HepG2 (cell line): ENCODE measurements at regions not wholly inside any gene's neighbourhood (a gene's known extent, or its start where the extent isn't known, plus 50 kb on each side); places are given as distances from the start of the nearest gene placed in this dataset.

Experiments used
- ATAC-seq: fragments of 200-7000 bp; cut with Tn5 transposase; 3 replicates; pipeline ENCODE4 v1.9.1; 2020; ENCODE audit warnings: mild to moderate bottlenecking, moderate library complexity
- BruUV-seq: library from RNA; stranded (reverse); fragments of 400-500 nt; replicated peaks from 2 replicates; lab custom pipeline; 2021; lab: Mats Ljungman, UMichigan
- CTCF ChIA-PET: fragments of 300-600 bp; formaldehyde crosslinking; extraction: SDS; loops from one replicate; lab custom pipeline; 2021; ENCODE audit warnings: low total read pairs, inconsistent platforms, low intra/inter-chr PET ratio; lab: Yijun Ruan, JAX
- POLR2A ChIA-PET: fragments of 350-600 bp; sonication (Branson Sonifier 250); formaldehyde crosslinking; loops from one replicate; lab custom pipeline; 2020; ENCODE audit warnings: antibody characterized with exemption, inconsistent platforms; lab: Yijun Ruan, JAX
- DNase-seq: peaks from one replicate; pipeline ENCODE4 v3.0.0-alpha.2; 2015; ENCODE audit warnings: low spot score
- FAIRE-seq: peaks from 3 replicates; lab custom pipeline; 2011; peaks lifted over from hg19 to GRCh38; lab: Jason Lieb, UNC
- H2AFZ ChIP-seq: one replicate; pipeline ENCODE4 v1.6.1; 2011; ENCODE audit warnings: low read length, inconsistent platforms
- H3K27ac ChIP-seq: fragments of 300-600 bp; 3 replicates; pipeline ENCODE4 v1.8.0; 2011; ENCODE audit warnings: mixed run types, mild to moderate bottlenecking, mixed read lengths, low read length, inconsistent platforms; ENCODE audit not compliant: insufficient read depth; ENCODE audit errors: extremely low read length
- H3K27me3 ChIP-seq, 2 experiments: fragments of 200-600 bp in 1 of 2; 2 replicates in 1 of 2; 3 replicates in 1 of 2; pipeline versions ENCODE4 v1.6.0 to v1.8.0; 2011; ENCODE audit warnings: low read length in 2 of 2, mild to moderate bottlenecking in 2 of 2, moderate library complexity in 2 of 2, inconsistent platforms in 1 of 2; ENCODE audit not compliant: insufficient read depth in 2 of 2, control insufficient read depth in 1 of 2
- H3K36me3 ChIP-seq, 2 experiments: fragments of 200-600 bp in 1 of 2; replicated peaks in 1 of 2; 2 replicates in 1 of 2; 3 replicates in 1 of 2; pipeline versions ENCODE4 v1.5.1 to v1.8.0; 2011; ENCODE audit warnings: low read length in 2 of 2, inconsistent platforms in 1 of 2; ENCODE audit not compliant: insufficient read depth in 2 of 2, control insufficient read depth in 1 of 2
- H3K4me1 ChIP-seq: 2 replicates; pipeline ENCODE4 v1.5.1; 2012; ENCODE audit warnings: low read length, inconsistent platforms; ENCODE audit not compliant: insufficient read depth
- H3K4me2 ChIP-seq: 2 replicates; pipeline ENCODE4 v1.6.0; 2011; ENCODE audit warnings: low read depth, low read length, inconsistent platforms
- H3K4me3 ChIP-seq, 3 experiments: fragments of 200-600 bp in 1 of 3; sonication (generic), shearing (Covaris generic) in 1 of 3; replicated peaks in 1 of 3; 2 replicates each; pipeline ENCODE4 v1.5.1; 2011 to 2016; ENCODE audit warnings: low read length in 3 of 3, inconsistent platforms in 2 of 3, low read depth in 2 of 3, mild to moderate bottlenecking in 2 of 3, control low read depth in 1 of 3, mixed read lengths in 1 of 3; ENCODE audit not compliant: insufficient read depth in 1 of 3
- H3K79me2 ChIP-seq: one replicate; pipeline ENCODE4 v1.6.1; 2011; ENCODE audit warnings: low read length, inconsistent platforms; ENCODE audit not compliant: insufficient read depth
- H3K9ac ChIP-seq: 2 replicates; pipeline ENCODE4 v1.6.0; 2011; ENCODE audit warnings: mild to moderate bottlenecking, low read depth, low read length, inconsistent platforms; ENCODE audit not compliant: insufficient read depth
- H3K9me3 ChIP-seq: 2 replicates; pipeline ENCODE4 v1.5.1; 2012; ENCODE audit warnings: mild to moderate bottlenecking, low read length
- H4K20me1 ChIP-seq: 2 replicates; pipeline ENCODE4 v1.6.0; 2011; ENCODE audit warnings: inconsistent platforms, mild to moderate bottlenecking, low read length, moderate library complexity; ENCODE audit not compliant: insufficient read depth
- BRD4 ChIP-seq: sonication (generic); formaldehyde crosslinking; IDR thresholded peaks from 2 replicates; pipeline ENCODE4 v1.4.0; 2020; ENCODE audit warnings: missing genetic modification reagents
- DR1 ChIP-seq: sonication (generic); formaldehyde crosslinking; IDR thresholded peaks from 2 replicates; pipeline ENCODE4 v1.8.0; 2021; ENCODE audit warnings: mild to moderate bottlenecking, missing genetic modification reagents, inconsistent platforms
- DZIP1 ChIP-seq: sonication (generic); formaldehyde crosslinking; IDR thresholded peaks from 2 replicates; pipeline ENCODE4 v1.5.0; 2020; ENCODE audit warnings: mild to moderate bottlenecking, missing genetic modification reagents
- GPN1 ChIP-seq: sonication (generic); formaldehyde crosslinking; IDR thresholded peaks from 2 replicates; pipeline ENCODE4 v1.5.1; 2020; ENCODE audit warnings: missing genetic modification reagents, borderline replicate concordance
- JUNB ChIP-seq: sonication (generic); formaldehyde crosslinking; IDR thresholded peaks from 2 replicates; pipeline ENCODE4 v1.8.0; 2022; ENCODE audit warnings: missing genetic modification reagents, mild to moderate bottlenecking, borderline replicate concordance
- MBNL3 ChIP-seq: fragments of 250-450 bp; sonication (Bioruptor Pico); conservative IDR thresholded peaks from 2 replicates; pipeline ENCODE4 v1.8.0; 2022; ENCODE audit warnings: mild to moderate bottlenecking, inconsistent platforms
- NBN ChIP-seq: fragments of 450-650 bp; conservative IDR thresholded peaks from 2 replicates; pipeline ENCODE4 v1.6.1; 2017
- ZNF747 ChIP-seq: sonication (generic); formaldehyde crosslinking; IDR thresholded peaks from 2 replicates; pipeline ENCODE4 v1.8.1; 2023; ENCODE audit warnings: missing genetic modification reagents, mild to moderate bottlenecking, borderline replicate concordance
- ZSCAN31 ChIP-seq: sonication (generic); formaldehyde crosslinking; IDR thresholded peaks from 2 replicates; pipeline ENCODE4 v1.5.0; 2020; ENCODE audit warnings: low read depth, mild to moderate bottlenecking, missing genetic modification reagents
- WGBS: methylation state at CpG from one replicate; pipeline ENCODE4 v1.1.6; 2017; ENCODE audit warnings: low lambda C conversion rate; 5-methylcytosine and 5-hydroxymethylcytosine counted together
- in situ Hi-C: cut with HindIII; loops from 2 replicates; pipeline ENCODE4 v1.10.0; 2017; ENCODE audit warnings: low pct_unique_long_range_greater_than_20kb; ENCODE audit not compliant: extremely low pct_ligation_motif_present
- intact Hi-C: fragments of 100-400 bp; cut with micrococcal nuclease; formaldehyde crosslinking; loops from one replicate; pipeline ENCODE4 v1.10.0; 2022; ENCODE audit not compliant: unreplicated experiment

DNA sequence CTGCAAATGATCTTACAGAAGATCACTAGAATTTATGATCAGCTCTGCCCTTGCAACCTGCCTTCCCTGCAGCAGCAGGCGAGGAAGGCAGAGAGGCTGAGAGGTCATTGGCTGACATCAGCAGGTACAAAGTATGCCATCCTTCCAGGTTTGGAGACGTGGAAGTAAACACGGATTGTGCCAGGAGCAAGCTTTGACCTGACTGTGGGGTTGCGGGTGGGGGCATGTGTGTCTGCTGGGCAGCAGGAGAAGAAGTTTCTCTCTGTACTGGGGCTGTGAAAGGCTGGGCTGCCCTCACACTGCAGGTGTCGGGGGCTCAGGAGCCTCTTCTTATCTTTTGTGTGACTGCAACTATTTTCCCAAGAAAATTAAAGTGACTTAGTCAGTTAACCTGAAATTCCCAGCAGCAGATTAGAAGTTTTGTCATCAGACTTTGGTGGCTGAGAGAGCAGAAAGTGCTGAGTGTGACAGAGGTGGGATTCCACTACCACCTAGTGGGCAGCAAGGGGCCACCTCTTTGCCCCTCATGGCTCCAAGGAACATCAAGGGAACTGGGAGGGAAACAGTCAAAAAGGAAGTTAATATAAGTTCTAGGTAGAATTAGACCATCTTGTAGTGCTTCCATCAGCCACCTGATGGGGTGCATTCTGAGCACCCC, 565.9 kb downstream of the ETS1 start:
- Histone ChIP-seq H2AFZ (no peak overlapping the region), H3K4me2 (no peak overlapping the region), H3K4me1 (no peaks in the 10 kb centered on the region), H3K9ac (no peak overlapping the region), H3K4me3 (no peak overlapping the region), H3K27me3 (no peaks in the 10 kb centered on the region), H3K36me3 (no peaks in the 10 kb centered on the region), H3K79me2 (no peaks in the 10 kb centered on the region), H4K20me1 (no peaks in the 10 kb centered on the region), H3K9me3 (0 out of 2 replicates have a peak, but pooled peaks cover under 1% of the 10 kb centered on the region), H3K27ac (no peak overlapping the region)
- BruUV-seq = no TSS peak
- POLR2A ChIA-PET = no interaction called here
- no peak for DNase-seq
- ATAC-seq = no peak
- no peak for TF ChIP-seq JUNB (CRISPR knock-in tag)
- no peak for TF ChIP-seq BRD4 (CRISPR knock-in tag)
- no peak for TF ChIP-seq DZIP1
- TF ChIP-seq ZNF747 (CRISPR knock-in tag) = no peak
- TF ChIP-seq DR1 (CRISPR knock-in tag) = no peak
- TF ChIP-seq NBN = no peak
- TF ChIP-seq GPN1 (CRISPR knock-in tag) = no peak
- TF ChIP-seq MBNL3 (CRISPR knock-in tag) = no peak
- TF ChIP-seq ZSCAN31 (CRISPR knock-in tag) = no peak
- WGBS = 0% methylated on average over 5 of the region's 5 CpGs
- intact Hi-C loops (no loop called here), in situ Hi-C loops (no loop called here)
- CTCF ChIA-PET = no interaction called here
- FAIRE-seq = no peak
